PC-9 (cell line): ENCODE measurements at regions not wholly inside any gene's neighbourhood (a gene's known extent, or its start where the extent isn't known, plus 50 kb on each side); places are given as distances from the start of the nearest gene placed in this dataset.

Experiments
- BruUV-seq: library from RNA; stranded (reverse); fragments of 400-500 nt; replicated peaks from 2 replicates; lab custom pipeline; 2021; lab: Mats Ljungman, UMichigan
- CTCF ChIA-PET: fragments of 300-600 bp; sonication (Branson Sonifier 250); formaldehyde crosslinking; loops from one replicate; lab custom pipeline; 2022; ENCODE audit warnings: antibody characterized with exemption; lab: Charles Lee
- POLR2A ChIA-PET: fragments of 300-600 bp; sonication (Branson Sonifier 250); formaldehyde crosslinking; loops from one replicate; lab custom pipeline; 2022; ENCODE audit warnings: antibody characterized with exemption; ENCODE audit not compliant: unreplicated experiment; lab: Charles Lee
- DNase-seq, 2 experiments: peaks; one replicate each; pipeline versions ENCODE4 v3.0.0 to v3.0.0-alpha.2; 2015 to 2022; ENCODE audit warnings: mixed read lengths in 1 of 2
- H2AFZ ChIP-seq: fragments of 200-600 bp; sonication (generic); 2 replicates; pipeline ENCODE4 v1.8.1; 2017; ENCODE audit warnings: antibody characterized with exemption
- H3F3A ChIP-seq: fragments of 200-600 bp; sonication (generic); 2 replicates; pipeline ENCODE4 v1.8.1; 2017; ENCODE audit warnings: antibody characterized with exemption, mild to moderate bottlenecking, low read depth; ENCODE audit not compliant: insufficient read depth
- H3K27ac ChIP-seq: fragments of 200-600 bp; sonication (generic); 2 replicates; pipeline ENCODE4 v1.6.1; 2016; ENCODE audit warnings: mixed run types
- H3K27me3 ChIP-seq: fragments of 200-600 bp; sonication (generic); 2 replicates; pipeline ENCODE4 v1.6.1; 2016; ENCODE audit warnings: low read depth, mixed run types; ENCODE audit not compliant: insufficient read depth
- H3K36me3 ChIP-seq: fragments of 200-600 bp; sonication (generic); 2 replicates; pipeline ENCODE4 v1.6.1; 2016; ENCODE audit warnings: low read depth, mixed run types
- H3K4me1 ChIP-seq: fragments of 200-600 bp; sonication (generic); replicated peaks from 2 replicates; pipeline ENCODE4 v1.6.1; 2016; ENCODE audit warnings: mixed run types; ENCODE audit not compliant: insufficient read depth
- H3K4me2 ChIP-seq: fragments of 200-600 bp; sonication (generic); 2 replicates; pipeline ENCODE4 v1.6.1; 2017; ENCODE audit warnings: mixed run types
- H3K4me3 ChIP-seq: fragments of 200-600 bp; sonication (generic); 2 replicates; pipeline ENCODE4 v1.6.1; 2016; ENCODE audit warnings: mixed run types
- H3K79me2 ChIP-seq: fragments of 200-600 bp; sonication (generic); 2 replicates; pipeline ENCODE4 v1.6.1; 2017; ENCODE audit warnings: low read depth, mixed run types
- H3K9me2 ChIP-seq: fragments of 200-600 bp; sonication (generic); 2 replicates; pipeline ENCODE4 v1.8.1; 2017; ENCODE audit warnings: mild to moderate bottlenecking; ENCODE audit not compliant: insufficient read depth
- H3K9me3 ChIP-seq: fragments of 200-600 bp; sonication (generic); 2 replicates; pipeline ENCODE4 v1.8.1; 2016; ENCODE audit warnings: low read depth; ENCODE audit not compliant: insufficient read depth
- H4K20me1 ChIP-seq: fragments of 200-600 bp; sonication (generic); 2 replicates; pipeline ENCODE4 v1.8.1; 2017; ENCODE audit not compliant: insufficient read depth
- EZH2 ChIP-seq: fragments of 200-600 bp; sonication (generic); IDR thresholded peaks from 2 replicates; pipeline ENCODE4 v1.8.0; 2017; ENCODE audit warnings: antibody characterized with exemption, low read depth
- intact Hi-C: fragments of 100-400 bp; cut with micrococcal nuclease; formaldehyde crosslinking; loops from one replicate; pipeline ENCODE4 v1.10.0; 2022; ENCODE audit not compliant: unreplicated experiment
- TF ChIP-seq, protein P1 (sequence below): fragments of 200-600 bp; sonication (generic); conservative IDR thresholded peaks from 2 replicates; pipeline ENCODE4 v1.6.1; 2017; ENCODE audit warnings: mixed run types, antibody characterized with exemption, mild to moderate bottlenecking, moderate library complexity

DNA sequence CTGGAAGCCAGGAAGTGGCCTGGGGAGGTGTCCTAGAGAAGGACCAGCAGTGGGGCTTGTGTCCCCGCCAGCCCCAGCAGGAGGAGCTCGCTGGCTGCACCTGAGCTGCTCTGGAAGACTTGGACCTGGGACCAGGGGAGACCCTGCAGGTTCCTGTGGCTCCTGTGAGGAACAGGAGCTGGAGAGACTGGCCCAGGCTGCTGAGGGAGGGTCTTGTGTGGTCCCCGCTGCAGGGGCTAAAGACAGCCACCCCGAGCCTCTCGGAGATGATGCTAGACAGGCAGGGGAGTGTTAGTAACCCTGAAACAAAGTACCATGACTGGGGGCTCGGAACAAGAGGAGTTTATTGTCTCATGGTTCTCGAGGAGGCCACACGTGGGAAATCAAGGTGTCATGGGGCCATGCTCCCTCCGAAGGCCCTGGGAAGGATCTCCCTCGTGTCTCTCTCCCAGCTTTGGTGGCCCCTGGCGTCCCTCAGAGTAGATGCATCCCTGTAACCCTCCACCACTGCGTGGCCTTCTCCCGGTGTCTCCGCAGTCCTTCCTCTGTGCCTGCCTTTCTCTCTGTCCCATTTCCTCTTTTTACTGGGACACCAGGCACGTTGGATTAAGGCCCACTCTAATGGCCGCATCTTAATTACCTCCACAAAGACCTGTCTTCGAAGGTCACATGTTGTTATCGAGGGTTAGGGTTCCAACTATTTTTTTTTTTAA is 348.4 kb downstream of the GLRX3 start:
- no peaks in the 10 kb centered on the region for H3K9me3 ChIP-seq
- H3K4me2 ChIP-seq = no peak overlapping the region
- H4K20me1 ChIP-seq = no peaks in the 10 kb centered on the region
- no peaks in the 10 kb centered on the region for H3K79me2 ChIP-seq
- POLR2A ChIA-PET = no interaction called here
- no peak for TF ChIP-seq EZH2
- no peaks in the 10 kb centered on the region for H3K4me1 ChIP-seq
- H3K4me3 ChIP-seq = no peak overlapping the region
- H3K27me3 ChIP-seq = no peaks in the 10 kb centered on the region
- intact Hi-C loops = no loop called here
- CTCF ChIA-PET = no interaction called here
- H3K27ac ChIP-seq = no peak overlapping the region
- no peaks in the 10 kb centered on the region for H3F3A ChIP-seq
- no peaks in the 10 kb centered on the region for H3K36me3 ChIP-seq
- H2AFZ ChIP-seq = no peak overlapping the region
- no peak for DNase-seq
- H3K9me2 ChIP-seq = no peaks in the 10 kb centered on the region
- no TSS peak for BruUV-seq

- TF ChIP-seq, protein P1, sequence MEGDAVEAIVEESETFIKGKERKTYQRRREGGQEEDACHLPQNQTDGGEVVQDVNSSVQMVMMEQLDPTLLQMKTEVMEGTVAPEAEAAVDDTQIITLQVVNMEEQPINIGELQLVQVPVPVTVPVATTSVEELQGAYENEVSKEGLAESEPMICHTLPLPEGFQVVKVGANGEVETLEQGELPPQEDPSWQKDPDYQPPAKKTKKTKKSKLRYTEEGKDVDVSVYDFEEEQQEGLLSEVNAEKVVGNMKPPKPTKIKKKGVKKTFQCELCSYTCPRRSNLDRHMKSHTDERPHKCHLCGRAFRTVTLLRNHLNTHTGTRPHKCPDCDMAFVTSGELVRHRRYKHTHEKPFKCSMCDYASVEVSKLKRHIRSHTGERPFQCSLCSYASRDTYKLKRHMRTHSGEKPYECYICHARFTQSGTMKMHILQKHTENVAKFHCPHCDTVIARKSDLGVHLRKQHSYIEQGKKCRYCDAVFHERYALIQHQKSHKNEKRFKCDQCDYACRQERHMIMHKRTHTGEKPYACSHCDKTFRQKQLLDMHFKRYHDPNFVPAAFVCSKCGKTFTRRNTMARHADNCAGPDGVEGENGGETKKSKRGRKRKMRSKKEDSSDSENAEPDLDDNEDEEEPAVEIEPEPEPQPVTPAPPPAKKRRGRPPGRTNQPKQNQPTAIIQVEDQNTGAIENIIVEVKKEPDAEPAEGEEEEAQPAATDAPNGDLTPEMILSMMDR = no peak
- no peak for TF ChIP-seq EZH2
- Histone ChIP-seq H3K36me3 (no peaks in the 10 kb centered on the region), H3K27ac (no peak overlapping the region), H3K4me3 (no peak overlapping the region), H3K27me3 (no peaks in the 10 kb centered on the region), H3K4me1 (no peaks in the 10 kb centered on the region), H3K4me2 (no peak overlapping the region), H2AFZ (no peak overlapping the region), H4K20me1 (no peaks in the 10 kb centered on the region), H3K79me2 (no peaks in the 10 kb centered on the region), H3F3A (no peaks in the 10 kb centered on the region), H3K9me3 (no peaks in the 10 kb centered on the region), H3K9me2 (no peaks in the 10 kb centered on the region)
- intact Hi-C loops = no loop called here
- DNase-seq = no peak
- BruUV-seq = no TSS peak
- CTCF ChIA-PET = no interaction called here
- POLR2A ChIA-PET = no interaction called here
Measured at GRCh38 chr10:130485236-130485957, 349.2 kb downstream of the GLRX3 start.

- H3K79me2 ChIP-seq = no peaks in the 10 kb centered on the region
- no peaks in the 10 kb centered on the region for H3K9me3 ChIP-seq
- CTCF ChIA-PET = no interaction called here
- TF ChIP-seq EZH2 = no peak
- TF ChIP-seq, protein P1 = no peak
- H3K4me2 ChIP-seq = no peak overlapping the region
- no peak overlapping the region for H3K4me3 ChIP-seq
- H3K27ac ChIP-seq = no peak overlapping the region
- DNase-seq = no peak
- BruUV-seq = no TSS peak
- POLR2A ChIA-PET = no interaction called here
- H3F3A ChIP-seq = no peaks in the 10 kb centered on the region
- no peak overlapping the region for H2AFZ ChIP-seq
- H4K20me1 ChIP-seq = no peaks in the 10 kb centered on the region
- H3K36me3 ChIP-seq = no peaks in the 10 kb centered on the region
- H3K9me2 ChIP-seq = no peaks in the 10 kb centered on the region
- intact Hi-C loops = no loop called here
- no peaks in the 10 kb centered on the region for H3K27me3 ChIP-seq
- no peaks in the 10 kb centered on the region for H3K4me1 ChIP-seq
Measured at GRCh38 chr10:130485958-130486895, 350.0 kb downstream of the GLRX3 start.
